Lower lobe of right lung (tissue), 2 donors: ENCODE measurements at regions not wholly inside any gene's neighbourhood (a gene's known extent, or its start where the extent isn't known, plus 50 kb on each side); places are given as distances from the start of the nearest gene placed in this dataset.

Experiments
- ATAC-seq, 2 donors: fragments of 200-7000 bp; cut with Tn5 transposase; one replicate each; pipeline ENCODE4 v1.9.1; 2020 to 2022; ENCODE audit warnings: mild to moderate bottlenecking in 2 of 2, moderate library complexity in 2 of 2
- DNase-seq: peaks from one replicate; pipeline ENCODE4 v3.0.0-alpha.2; 2020
- H3K27ac ChIP-seq: fragments of 200-600 bp; one replicate; pipeline ENCODE4 v1.8.0; 2022
- H3K27me3 ChIP-seq: fragments of 200-600 bp; one replicate; pipeline ENCODE4 v1.8.0; 2022; ENCODE audit warnings: low read depth
- H3K36me3 ChIP-seq: fragments of 200-600 bp; one replicate; pipeline ENCODE4 v1.8.0; 2022; ENCODE audit warnings: mild to moderate bottlenecking
- H3K4me1 ChIP-seq: fragments of 200-600 bp; one replicate; pipeline ENCODE4 v1.8.0; 2022
- H3K4me3 ChIP-seq: fragments of 200-600 bp; one replicate; pipeline ENCODE4 v1.8.0; 2022; ENCODE audit warnings: mild to moderate bottlenecking
- H3K9me3 ChIP-seq: fragments of 200-600 bp; one replicate; pipeline ENCODE4 v1.8.0; 2022
- intact Hi-C: fragments of 100-400 bp; cut with DNase I; formaldehyde crosslinking; loops from one replicate; pipeline ENCODE4 v1.11.0; 2022
- TF ChIP-seq, protein P1 (sequence below): fragments of 200-600 bp; IDR thresholded peaks from one replicate; pipeline ENCODE4 v1.8.0; 2022; ENCODE audit warnings: antibody characterized with exemption, mild to moderate bottlenecking
- donor health status: DM: no; HTN: yes; CAD: no; lungs with severe emphysema.

DNA sequence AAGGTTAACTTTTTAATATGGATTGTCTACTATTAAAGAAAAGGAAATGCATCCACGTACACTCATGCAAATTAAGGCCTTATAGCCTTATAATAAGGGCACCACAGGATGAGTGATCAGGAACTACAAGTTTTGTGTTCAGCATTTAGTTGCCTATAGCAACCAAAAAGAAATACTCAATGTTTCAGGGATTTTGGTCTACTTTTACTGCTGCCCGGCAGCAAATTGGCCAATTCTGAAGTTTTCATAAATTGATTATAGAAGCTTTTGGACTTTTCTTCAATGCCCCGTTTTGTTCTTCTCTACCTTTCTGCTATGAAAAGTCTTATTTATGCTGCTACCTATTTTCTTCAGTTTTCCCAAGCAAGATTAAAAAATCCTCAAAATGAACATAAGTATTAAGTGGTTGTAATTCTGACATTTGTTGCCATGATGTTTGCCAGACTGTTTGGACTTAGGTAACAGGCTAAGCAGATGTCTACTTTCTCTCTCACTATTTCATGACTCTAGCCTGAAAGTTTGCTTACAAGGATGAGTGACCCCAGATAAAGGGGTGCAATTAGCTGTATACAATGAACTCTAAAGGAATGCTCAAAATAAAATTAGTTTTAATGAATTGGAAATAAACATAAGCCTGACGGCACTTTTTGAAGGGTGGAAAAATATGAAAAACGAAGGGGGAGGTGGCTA, 391.5 kb upstream of the DAB2 start:
- peak overlapping the region; percentile 7 for H3K27ac ChIP-seq
- ATAC-seq, result peak; percentile 50 to 56
- no peak for DNase-seq

DNA sequence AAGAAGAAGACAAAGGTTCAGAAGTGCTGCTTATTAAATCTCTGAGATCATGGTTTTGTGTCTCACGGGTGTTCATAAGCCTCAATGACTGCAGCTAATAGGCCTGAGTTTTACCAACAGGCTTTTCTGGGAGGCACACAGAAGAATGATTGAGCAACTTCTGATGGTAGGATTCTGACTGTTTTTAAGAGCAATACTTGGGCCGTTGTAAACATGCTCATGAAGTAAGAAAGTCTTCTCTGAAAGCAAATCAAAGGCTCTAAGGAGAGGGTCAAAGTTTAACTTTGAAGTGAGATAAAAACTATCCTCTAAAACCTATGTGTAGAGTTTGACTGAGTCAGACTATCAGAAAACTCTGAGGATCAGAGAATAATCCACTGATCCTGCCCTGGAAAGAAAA, 390.9 kb upstream of the DAB2 start:
- TF ChIP-seq, protein P1, sequence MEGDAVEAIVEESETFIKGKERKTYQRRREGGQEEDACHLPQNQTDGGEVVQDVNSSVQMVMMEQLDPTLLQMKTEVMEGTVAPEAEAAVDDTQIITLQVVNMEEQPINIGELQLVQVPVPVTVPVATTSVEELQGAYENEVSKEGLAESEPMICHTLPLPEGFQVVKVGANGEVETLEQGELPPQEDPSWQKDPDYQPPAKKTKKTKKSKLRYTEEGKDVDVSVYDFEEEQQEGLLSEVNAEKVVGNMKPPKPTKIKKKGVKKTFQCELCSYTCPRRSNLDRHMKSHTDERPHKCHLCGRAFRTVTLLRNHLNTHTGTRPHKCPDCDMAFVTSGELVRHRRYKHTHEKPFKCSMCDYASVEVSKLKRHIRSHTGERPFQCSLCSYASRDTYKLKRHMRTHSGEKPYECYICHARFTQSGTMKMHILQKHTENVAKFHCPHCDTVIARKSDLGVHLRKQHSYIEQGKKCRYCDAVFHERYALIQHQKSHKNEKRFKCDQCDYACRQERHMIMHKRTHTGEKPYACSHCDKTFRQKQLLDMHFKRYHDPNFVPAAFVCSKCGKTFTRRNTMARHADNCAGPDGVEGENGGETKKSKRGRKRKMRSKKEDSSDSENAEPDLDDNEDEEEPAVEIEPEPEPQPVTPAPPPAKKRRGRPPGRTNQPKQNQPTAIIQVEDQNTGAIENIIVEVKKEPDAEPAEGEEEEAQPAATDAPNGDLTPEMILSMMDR, result no peak
- Histone ChIP-seq H3K27me3 (no peaks in the 10 kb centered on the region), H3K27ac (peak overlapping the region; percentile 2), H3K36me3 (no peaks in the 10 kb centered on the region), H3K4me3 (no peak overlapping the region), H3K4me1 (no peaks in the 10 kb centered on the region), H3K9me3 (no peaks in the 10 kb centered on the region)
- intact Hi-C loops, result no loop called here
- DNase-seq (no peak), ATAC-seq (no peak)

More for the DNA sequence above, 391.5 kb upstream of the DAB2 start:
- Histone ChIP-seq H3K27me3 (no peaks in the 10 kb centered on the region), H3K4me3 (no peak overlapping the region), H3K4me1 (no peaks in the 10 kb centered on the region), H3K9me3 (no peaks in the 10 kb centered on the region), H3K36me3 (no peaks in the 10 kb centered on the region)
- intact Hi-C loops, result no loop called here
- TF ChIP-seq, protein P1, result no peak

DNA sequence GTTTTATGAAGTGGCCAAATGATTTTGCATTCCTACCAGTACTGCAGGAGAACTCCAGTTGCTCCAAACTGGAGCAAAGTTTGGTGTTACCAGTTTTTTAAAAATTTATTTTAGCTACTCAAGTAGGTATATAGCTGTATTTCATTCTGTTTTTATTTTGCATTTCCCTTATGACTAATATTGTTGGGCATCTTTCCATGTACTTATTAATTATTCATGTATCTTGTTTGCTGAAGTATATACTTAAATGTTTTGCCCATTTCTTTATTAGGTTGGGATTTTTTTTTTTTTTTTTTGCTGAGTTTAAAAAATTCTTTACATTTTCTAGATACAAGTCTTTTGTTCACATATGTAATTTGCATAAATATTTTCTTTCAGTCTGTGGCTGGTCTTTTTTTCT, 386.6 kb upstream of the DAB2 start:
- DNase-seq (no peak), ATAC-seq (no peak)
- intact Hi-C loops, result no loop called here
- TF ChIP-seq, protein P1, result no peak
- Histone ChIP-seq H3K9me3 (no peaks in the 10 kb centered on the region), H3K27me3 (no peaks in the 10 kb centered on the region), H3K4me3 (no peak overlapping the region), H3K4me1 (no peaks in the 10 kb centered on the region), H3K27ac (no peak overlapping the region), H3K36me3 (no peaks in the 10 kb centered on the region)

DNA sequence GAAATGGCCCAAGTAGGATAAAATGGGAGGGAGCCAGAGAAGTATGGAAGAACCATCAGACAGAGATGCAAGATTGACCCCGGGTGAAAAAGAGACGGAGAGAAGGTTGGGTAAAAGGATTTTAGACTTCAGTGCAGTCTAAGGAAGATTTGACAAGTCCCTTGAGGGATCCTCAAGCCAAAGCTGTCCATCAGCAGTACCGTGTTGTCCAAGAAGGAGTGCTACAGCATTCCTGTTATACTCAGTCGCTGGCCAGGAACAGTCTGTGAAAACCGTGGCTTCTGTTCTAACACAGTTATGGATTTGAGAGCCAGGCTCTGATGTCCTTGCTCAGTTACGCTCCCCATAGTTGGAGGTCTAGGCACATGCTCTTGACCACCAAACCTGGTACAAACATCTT, 383.9 kb upstream of the DAB2 start:
- intact Hi-C loops, result no loop called here
- no peak overlapping the region for H3K4me3 ChIP-seq
- no peaks in the 10 kb centered on the region for H3K9me3 ChIP-seq
- ATAC-seq, result no peak
- no peaks in the 10 kb centered on the region for H3K27me3 ChIP-seq
- H3K27ac ChIP-seq, result no peak overlapping the region
- DNase-seq, result no peak
- TF ChIP-seq, protein P1, result no peak
- no peaks in the 10 kb centered on the region for H3K36me3 ChIP-seq
- no peaks in the 10 kb centered on the region for H3K4me1 ChIP-seq

DNA sequence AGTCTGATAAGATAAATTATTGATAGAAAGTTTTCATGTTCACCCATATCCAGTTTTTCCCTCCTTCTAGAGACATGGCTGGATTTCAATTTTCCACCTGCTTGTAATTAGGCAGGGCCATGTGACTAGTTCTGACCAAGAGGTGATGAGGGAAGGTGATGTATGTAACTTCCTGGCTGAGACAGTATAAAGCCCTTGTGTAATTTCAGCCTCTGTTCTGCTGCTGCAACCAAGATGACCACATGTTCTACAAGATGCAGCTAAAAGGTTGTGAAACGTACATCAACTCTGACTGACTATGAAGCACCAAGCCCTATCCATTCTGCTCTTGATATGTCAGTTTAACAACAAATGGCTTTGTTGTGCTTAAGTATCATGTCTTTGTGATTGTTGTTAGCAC, 376.5 kb upstream of the DAB2 start:
- DNase-seq (no peak), ATAC-seq (no peak)
- Histone ChIP-seq H3K4me1 (no peaks in the 10 kb centered on the region), H3K9me3 (no peaks in the 10 kb centered on the region), H3K4me3 (no peak overlapping the region), H3K27me3 (no peaks in the 10 kb centered on the region), H3K27ac (no peak overlapping the region), H3K36me3 (no peaks in the 10 kb centered on the region)
- TF ChIP-seq, protein P1, result no peak
- intact Hi-C loops, result no loop called here
